HG03432 (cell line): ENCODE measurements at regions not wholly inside any gene's neighbourhood (a gene's known extent, or its start where the extent isn't known, plus 50 kb on each side); places are given as distances from the start of the nearest gene placed in this dataset.
"Not testable (repeated sequence)": the region's sequence is repeated elsewhere in the genome, so short reads cannot be mapped to it uniquely, and the experiment has no call there.

ENCODE experiments used
- ATAC-seq: cut with Tn5 transposase; IDR thresholded peaks from one replicate; pipeline ENCODE4 v1.9.1; 2021; ENCODE audit warnings: mild to moderate bottlenecking, moderate library complexity; ENCODE audit not compliant: unreplicated experiment

- no peak for ATAC-seq
Measured at GRCh38 chr9:115443890-115444289, 325.9 kb upstream of the TNC start.

- no peak for ATAC-seq
Measured at GRCh38 chr9:115444959-115445358, 327.0 kb upstream of the TNC start.

GRCh38 chr9:115445655-115446054 lies 327.7 kb upstream of the TNC start:
- ATAC-seq: no peak

GRCh38 chr9:115456515-115456914 lies 338.6 kb upstream of the TNC start:
- no peak for ATAC-seq

GRCh38 chr9:115461280-115461679 lies 343.3 kb upstream of the TNC start:
- no peak for ATAC-seq

GRCh38 chr9:115462623-115463022 lies 344.7 kb upstream of the TNC start:
- ATAC-seq: no peak

- ATAC-seq: no peak
Measured at GRCh38 chr9:115466756-115467155, 348.8 kb upstream of the TNC start.

- ATAC-seq: no peak
Measured at GRCh38 chr9:115469841-115470240, 351.9 kb upstream of the TNC start.

- ATAC-seq: not testable (repeated sequence)
Measured at GRCh38 chr9:115473032-115473431, 355.1 kb upstream of the TNC start.

GRCh38 chr9:115481769-115482168 lies 363.8 kb upstream of the TNC start:
- ATAC-seq: no peak

GRCh38 chr9:115482747-115483146 lies 364.8 kb upstream of the TNC start:
- ATAC-seq: no peak

GRCh38 chr9:115492869-115493268 lies 374.9 kb upstream of the TNC start:
- no peak for ATAC-seq

- ATAC-seq: no peak
Measured at GRCh38 chr9:115494393-115494792, 376.4 kb upstream of the TNC start.

GRCh38 chr9:115495052-115495635 lies 377.2 kb upstream of the TNC start:
- no peak for ATAC-seq

- ATAC-seq: no peak
Measured at GRCh38 chr9:115495836-115496235, 377.9 kb upstream of the TNC start.

- no peak for ATAC-seq
Measured at GRCh38 chr9:115498303-115498702, 380.3 kb upstream of the TNC start.

- ATAC-seq: no peak
Measured at GRCh38 chr9:115507148-115507547, 389.2 kb upstream of the TNC start.

- no peak for ATAC-seq
Measured at GRCh38 chr9:115513148-115513547, 395.2 kb upstream of the TNC start.

- no peak for ATAC-seq
Measured at GRCh38 chr9:115514454-115514853, 396.5 kb upstream of the TNC start.

- no peak for ATAC-seq
Measured at GRCh38 chr9:115517335-115518075, 399.5 kb upstream of the TNC start.

GRCh38 chr9:115520646-115521045 lies 402.7 kb upstream of the TNC start:
- no peak for ATAC-seq

GRCh38 chr9:115522912-115523311 lies 405.0 kb upstream of the TNC start:
- ATAC-seq: no peak
